ENCODE measurements at regions not wholly inside any gene's neighbourhood (a gene's known extent, or its start where the extent isn't known, plus 50 kb on each side); places are given as distances from the start of the nearest gene placed in this dataset.

DNA sequence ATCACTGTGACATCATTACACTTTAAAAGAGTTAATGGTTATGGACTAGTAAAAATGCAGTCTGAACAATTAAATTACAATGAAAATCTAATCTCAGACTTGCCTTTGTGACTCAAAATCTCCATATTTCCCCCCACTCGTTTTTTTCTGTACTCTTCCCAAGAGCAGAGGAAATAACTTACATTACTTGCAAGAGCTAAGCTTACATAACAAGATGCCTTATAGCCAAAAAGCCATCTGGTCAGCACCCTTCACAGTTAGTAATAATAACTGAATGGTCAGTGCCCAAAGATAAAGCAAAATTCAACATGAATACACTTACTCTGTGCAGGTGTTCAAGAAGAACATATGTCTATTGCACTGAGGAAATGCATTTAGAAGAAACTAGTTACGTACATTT is 1381.5 kb upstream of the CELF2 start:
- Mint-ChIP-seq H3K4me3 (no peak overlapping the region), H3K9me3 (no peaks in the 10 kb centered on the region), H3K4me1 (no peaks in the 10 kb centered on the region), H3K36me3 (no peaks in the 10 kb centered on the region), H3K27me3 (no peaks in the 10 kb centered on the region), H3K27ac (no peak overlapping the region)
- CTCF ChIA-PET: no interaction called here
- no peak for DNase-seq

DNA sequence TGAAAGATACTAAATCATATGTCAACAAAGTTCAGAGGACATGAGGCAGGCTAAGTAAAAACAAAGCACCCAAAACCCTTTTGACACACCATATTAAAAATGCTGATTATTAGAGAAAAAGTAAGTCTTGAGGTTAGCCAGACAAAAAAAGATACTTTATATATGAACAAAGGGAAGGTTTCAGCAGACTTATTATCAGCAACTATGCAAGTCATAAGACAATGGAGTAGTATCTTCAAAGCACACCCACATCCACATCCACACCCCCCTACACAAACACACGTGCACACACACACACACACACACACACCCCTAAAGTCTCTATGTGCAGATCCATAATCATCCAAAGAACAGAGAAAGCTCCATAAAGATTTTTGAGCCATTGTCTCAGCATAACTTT is 1373.9 kb upstream of the CELF2 start:
- no peak overlapping the region for H3K27ac Mint-ChIP-seq
- H3K36me3 Mint-ChIP-seq: no peaks in the 10 kb centered on the region
- no peaks in the 10 kb centered on the region for H3K27me3 Mint-ChIP-seq
- H3K4me3 Mint-ChIP-seq: no peak overlapping the region
- H3K4me1 Mint-ChIP-seq: no peaks in the 10 kb centered on the region
- H3K9me3 Mint-ChIP-seq: no peaks in the 10 kb centered on the region
- CTCF ChIA-PET: no interaction called here
- DNase-seq: no peak

DNA sequence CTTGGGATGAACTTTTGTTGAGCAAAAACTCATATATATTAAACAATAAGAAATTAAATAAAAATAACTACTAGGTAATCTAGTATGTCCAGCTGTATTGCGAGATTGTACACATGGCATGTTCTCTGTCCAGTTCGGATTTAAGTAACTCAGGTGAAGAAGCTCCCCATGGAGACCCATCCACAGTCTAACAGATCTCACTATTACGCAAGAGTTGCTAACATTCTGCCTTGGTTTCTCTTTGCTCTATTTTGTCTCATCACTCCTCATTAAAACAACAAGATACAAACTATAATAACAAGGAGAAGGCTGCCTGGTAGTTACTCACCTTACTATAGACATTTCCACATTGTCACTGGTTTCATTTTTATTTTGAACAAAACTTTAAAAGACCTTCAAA is 1372.3 kb upstream of the CELF2 start:
- Mint-ChIP-seq H3K4me1 (no peaks in the 10 kb centered on the region), H3K4me3 (no peak overlapping the region), H3K9me3 (no peaks in the 10 kb centered on the region), H3K27me3 (no peaks in the 10 kb centered on the region), H3K36me3 (no peaks in the 10 kb centered on the region), H3K27ac (no peak overlapping the region)
- CTCF ChIA-PET: no interaction called here
- no peak for DNase-seq

DNA sequence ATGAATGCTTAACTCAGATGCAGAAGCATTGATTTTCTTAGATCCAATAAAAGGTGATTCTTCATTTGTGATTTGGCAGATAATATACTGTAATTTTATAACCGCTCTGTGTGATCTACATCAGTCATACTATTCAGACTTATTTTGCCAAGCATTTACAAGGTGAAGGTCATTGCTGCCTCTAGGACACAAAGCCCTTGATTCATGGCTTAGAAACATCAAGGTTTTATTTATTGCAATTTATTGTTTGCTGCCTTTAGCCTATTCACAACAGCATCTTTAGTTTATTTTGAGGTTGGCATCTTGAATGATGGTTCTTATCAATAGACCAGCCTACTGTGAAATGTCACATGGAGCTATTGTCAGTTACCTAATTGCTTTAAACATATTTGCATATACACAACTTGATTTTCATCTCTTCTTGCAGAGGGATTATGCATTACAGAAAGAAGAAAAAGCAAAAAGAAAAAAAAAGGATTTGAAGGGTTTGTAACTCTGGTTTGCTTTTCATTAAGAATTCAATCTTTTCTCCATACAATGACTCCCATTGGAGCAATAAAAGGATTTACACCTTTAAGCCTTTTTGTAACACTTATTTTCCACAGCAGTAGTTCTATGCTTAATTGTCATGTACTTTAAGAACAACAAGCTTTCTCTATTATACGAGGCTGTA is 1371.6 kb upstream of the CELF2 start:
- H3K27me3 Mint-ChIP-seq: no peaks in the 10 kb centered on the region
- CTCF ChIA-PET: no interaction called here
- DNase-seq: no peak
- no peak overlapping the region for H3K27ac Mint-ChIP-seq
- H3K4me3 Mint-ChIP-seq: no peak overlapping the region
- H3K36me3 Mint-ChIP-seq: no peaks in the 10 kb centered on the region
- no peaks in the 10 kb centered on the region for H3K4me1 Mint-ChIP-seq
- H3K9me3 Mint-ChIP-seq: no peaks in the 10 kb centered on the region

DNA sequence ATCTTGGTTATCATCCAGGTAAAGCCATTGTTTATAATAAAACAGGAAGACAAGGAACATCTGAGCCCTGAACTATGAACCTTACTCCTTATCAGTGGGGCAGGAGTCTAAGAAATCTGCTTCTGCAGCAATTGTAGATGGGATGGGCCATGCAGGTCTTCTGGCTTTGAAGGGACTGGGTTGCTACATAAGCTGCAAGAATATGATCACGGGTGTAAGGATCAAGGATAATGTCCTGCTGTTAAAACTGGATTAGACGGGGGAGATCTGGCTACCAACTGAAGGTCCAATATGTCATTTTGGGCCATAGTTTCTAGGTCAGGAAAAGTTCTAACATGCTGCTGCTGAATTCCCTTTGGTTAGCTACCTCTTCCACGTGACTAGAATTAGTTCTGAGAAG is 1363.4 kb upstream of the CELF2 start:
- Mint-ChIP-seq H3K27ac (no peak overlapping the region), H3K4me1 (no peaks in the 10 kb centered on the region), H3K36me3 (no peaks in the 10 kb centered on the region), H3K27me3 (no peaks in the 10 kb centered on the region), H3K4me3 (no peak overlapping the region), H3K9me3 (no peaks in the 10 kb centered on the region)
- DNase-seq: no peak
- CTCF ChIA-PET: no interaction called here

DNA sequence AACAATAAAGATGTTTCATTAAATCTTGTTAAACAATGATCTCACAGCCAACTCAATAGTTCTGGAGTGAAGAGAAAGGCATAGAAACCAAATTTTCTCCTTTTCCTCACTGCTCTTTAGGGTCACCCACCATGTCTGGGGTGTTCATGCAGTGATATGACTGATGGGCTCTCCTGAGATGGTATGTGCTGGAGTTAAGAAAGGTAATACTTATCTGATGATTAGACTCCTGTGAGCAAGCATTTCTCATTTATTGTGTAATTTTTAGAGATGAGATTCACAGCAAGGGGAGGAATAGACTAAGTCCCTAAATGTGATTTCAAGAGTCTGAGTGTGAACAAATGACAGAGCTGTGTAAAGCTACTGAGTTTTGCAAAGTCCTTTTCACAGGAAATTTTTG is 1361.3 kb upstream of the CELF2 start:
- no peak for DNase-seq
- Mint-ChIP-seq H3K4me1 (no peaks in the 10 kb centered on the region), H3K27ac (no peak overlapping the region), H3K27me3 (no peaks in the 10 kb centered on the region), H3K9me3 (no peaks in the 10 kb centered on the region), H3K4me3 (no peak overlapping the region), H3K36me3 (no peaks in the 10 kb centered on the region)
- CTCF ChIA-PET: no interaction called here

DNA sequence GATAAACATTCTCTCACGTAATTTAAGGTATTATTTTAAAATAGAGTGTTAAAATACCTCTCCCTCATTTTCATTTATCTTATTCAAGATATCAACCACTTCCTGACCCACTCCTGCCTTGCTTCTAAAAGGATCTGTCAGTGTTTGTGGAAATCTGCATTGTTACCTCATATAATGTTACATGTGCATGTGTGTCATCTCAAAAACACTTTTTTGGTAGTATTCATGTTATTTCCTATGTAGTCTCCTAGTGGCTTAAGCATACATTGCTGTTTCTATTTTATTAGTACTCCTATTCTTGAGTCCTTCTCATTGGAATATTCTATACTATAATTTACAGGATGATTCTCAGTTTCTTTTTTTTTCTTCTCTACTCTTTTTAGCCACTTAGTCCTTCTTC is 1360.7 kb upstream of the CELF2 start:
- CTCF ChIA-PET: no interaction called here
- Mint-ChIP-seq H3K27ac (no peak overlapping the region), H3K4me3 (no peak overlapping the region), H3K9me3 (no peaks in the 10 kb centered on the region), H3K36me3 (no peaks in the 10 kb centered on the region), H3K27me3 (no peaks in the 10 kb centered on the region), H3K4me1 (no peaks in the 10 kb centered on the region)
- no peak for DNase-seq

DNA sequence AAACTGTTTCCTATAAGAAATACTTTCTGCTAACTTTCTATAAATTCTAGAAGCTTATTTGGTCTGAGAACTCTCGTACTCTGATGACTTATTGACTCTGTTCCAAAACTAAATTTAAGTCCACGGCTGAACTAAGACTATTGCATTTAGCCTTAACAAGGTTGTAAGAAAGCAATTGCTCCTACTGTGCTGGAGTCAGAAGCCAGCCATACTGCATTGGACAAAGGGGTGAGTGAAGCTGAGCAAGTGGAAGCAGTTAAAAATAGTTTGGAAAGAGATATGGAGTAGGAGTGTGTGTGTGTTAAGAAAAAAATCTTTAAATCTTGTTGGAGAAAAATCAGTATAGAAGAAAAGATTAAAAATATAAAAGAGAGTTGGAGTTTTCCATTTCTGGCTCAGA is 1360.1 kb upstream of the CELF2 start:
- Mint-ChIP-seq H3K27me3 (no peaks in the 10 kb centered on the region), H3K36me3 (no peaks in the 10 kb centered on the region), H3K4me3 (no peak overlapping the region), H3K27ac (no peak overlapping the region), H3K4me1 (no peaks in the 10 kb centered on the region), H3K9me3 (no peaks in the 10 kb centered on the region)
- no peak for DNase-seq
- CTCF ChIA-PET: no interaction called here

DNA sequence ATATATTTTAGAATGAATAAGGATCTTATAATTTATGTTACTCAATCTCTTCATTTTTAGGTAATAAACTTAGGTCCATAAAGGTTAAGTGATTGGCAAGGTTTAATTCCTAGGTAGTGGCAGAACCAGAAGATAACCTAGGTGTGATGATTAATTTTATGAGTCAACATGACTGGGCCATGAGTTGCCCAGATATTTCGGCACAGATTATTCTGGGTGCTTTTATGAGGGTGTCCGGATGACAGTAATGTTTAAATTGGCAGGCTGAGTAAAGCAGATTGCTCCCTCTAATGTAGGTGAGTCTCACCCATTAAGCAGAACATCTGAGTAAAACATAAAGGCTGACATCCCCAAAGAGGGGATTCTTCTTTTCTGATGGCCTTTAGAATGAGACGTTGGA is 1349.3 kb upstream of the CELF2 start:
- Mint-ChIP-seq H3K36me3 (no peaks in the 10 kb centered on the region), H3K27me3 (no peaks in the 10 kb centered on the region), H3K4me3 (no peak overlapping the region), H3K9me3 (no peaks in the 10 kb centered on the region), H3K27ac (no peak overlapping the region), H3K4me1 (no peaks in the 10 kb centered on the region)
- CTCF ChIA-PET: no interaction called here
- no peak for DNase-seq

DNA sequence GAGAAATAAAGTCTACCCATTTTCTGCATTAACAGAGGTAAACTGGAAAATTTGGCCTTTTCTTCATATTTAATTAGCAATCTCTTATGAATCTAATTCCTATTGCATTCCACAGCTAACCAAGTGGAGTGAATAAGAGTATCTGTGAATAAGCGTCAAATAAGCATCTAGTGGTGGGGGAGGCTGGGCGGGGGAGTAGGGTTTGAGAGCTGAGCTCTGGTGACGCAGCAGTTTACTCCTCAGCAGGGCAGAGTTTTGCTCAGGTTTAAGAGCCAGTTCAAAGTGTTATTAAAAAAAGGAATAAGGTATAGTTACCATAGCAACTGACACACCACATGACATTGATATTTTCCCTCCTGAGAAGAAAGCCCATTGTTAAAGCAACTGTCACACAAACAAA is 1346.8 kb upstream of the CELF2 start:
- no peak overlapping the region for H3K4me3 Mint-ChIP-seq
- H3K27ac Mint-ChIP-seq: no peak overlapping the region
- H3K9me3 Mint-ChIP-seq: no peaks in the 10 kb centered on the region
- no peak for DNase-seq
- H3K27me3 Mint-ChIP-seq: no peaks in the 10 kb centered on the region
- CTCF ChIA-PET: no interaction called here
- no peaks in the 10 kb centered on the region for H3K4me1 Mint-ChIP-seq
- H3K36me3 Mint-ChIP-seq: no peaks in the 10 kb centered on the region

DNA sequence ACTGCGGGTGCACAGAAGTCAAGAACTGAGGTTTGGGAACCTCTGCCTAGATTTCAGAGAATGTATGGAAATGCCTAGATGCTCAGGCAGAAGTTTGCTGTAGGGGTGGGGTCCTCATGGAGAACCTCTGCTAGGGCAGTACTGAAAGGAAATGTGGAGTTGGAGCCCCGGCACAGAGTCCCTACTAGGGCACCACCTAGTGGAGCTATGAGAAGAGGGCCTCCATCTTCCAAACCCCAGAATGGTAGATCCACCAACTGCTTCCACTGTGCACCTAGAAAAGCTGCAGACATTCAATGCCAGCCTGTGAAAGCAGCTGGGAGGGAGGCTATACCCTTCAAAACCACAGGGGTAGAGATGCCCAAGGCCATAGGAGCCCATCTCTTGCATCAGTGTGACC is 1336.0 kb upstream of the CELF2 start:
- Mint-ChIP-seq H3K4me3 (no peak overlapping the region), H3K27me3 (no peaks in the 10 kb centered on the region), H3K9me3 (peaks cover 5% of the 10 kb centered on the region), H3K36me3 (no peaks in the 10 kb centered on the region), H3K27ac (no peak overlapping the region), H3K4me1 (no peaks in the 10 kb centered on the region)
- no peak for DNase-seq
- CTCF ChIA-PET: interaction anchor here (0.7 to 1.1 kb wide), 2 partner anchors 339 to 350 kb away, joined by 3 to 4 read pairs; no protein-coding TSS in a partner anchor

DNA sequence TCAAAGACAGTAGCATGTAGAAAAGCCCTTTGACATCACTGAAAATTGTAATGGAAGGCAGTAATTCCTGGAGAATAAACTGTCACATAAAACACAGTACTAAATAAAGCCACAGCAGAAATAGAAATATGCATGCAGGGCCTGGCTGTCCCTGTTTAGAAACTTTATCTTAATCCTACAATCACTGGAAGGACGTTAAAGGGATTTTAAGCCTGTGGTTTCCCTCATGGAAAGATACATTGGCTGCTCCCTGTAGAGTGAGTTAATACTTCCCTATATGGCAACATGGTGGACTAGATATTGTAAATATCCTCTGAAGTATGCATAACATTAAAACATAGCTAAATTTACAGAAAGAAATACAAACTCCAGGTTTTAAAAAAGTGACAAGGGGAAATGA is 1334.9 kb upstream of the CELF2 start:
- H3K4me3 Mint-ChIP-seq: no peak overlapping the region
- no peaks in the 10 kb centered on the region for H3K4me1 Mint-ChIP-seq
- peaks cover 5% of the 10 kb centered on the region for H3K9me3 Mint-ChIP-seq
- no peaks in the 10 kb centered on the region for H3K36me3 Mint-ChIP-seq
- CTCF ChIA-PET: no interaction called here
- DNase-seq: no peak
- no peak overlapping the region for H3K27ac Mint-ChIP-seq
- H3K27me3 Mint-ChIP-seq: no peaks in the 10 kb centered on the region

DNA sequence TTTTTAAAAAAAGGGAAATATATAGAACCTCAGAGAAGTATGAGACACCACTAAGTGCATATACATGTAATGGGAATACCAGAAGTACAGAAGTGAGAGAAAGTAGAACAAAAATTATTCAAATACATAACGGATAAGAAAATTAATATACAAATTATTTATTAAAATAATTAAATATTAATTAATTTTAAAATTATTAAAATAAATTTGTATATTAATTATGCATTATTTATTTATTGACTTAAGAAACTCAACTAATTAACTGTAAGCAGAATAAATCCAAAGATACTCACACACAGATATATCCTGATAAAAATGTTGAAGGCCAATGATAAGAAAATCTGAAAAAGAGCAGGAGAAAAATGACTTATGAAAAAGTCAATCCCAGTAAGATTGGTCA is 1333.5 kb upstream of the CELF2 start:
- DNase-seq: no peak
- CTCF ChIA-PET: no interaction called here
- Mint-ChIP-seq H3K36me3 (no peaks in the 10 kb centered on the region), H3K27me3 (no peaks in the 10 kb centered on the region), H3K9me3 (peaks cover 5% of the 10 kb centered on the region), H3K4me3 (no peak overlapping the region), H3K27ac (no peak overlapping the region), H3K4me1 (no peaks in the 10 kb centered on the region)

DNA sequence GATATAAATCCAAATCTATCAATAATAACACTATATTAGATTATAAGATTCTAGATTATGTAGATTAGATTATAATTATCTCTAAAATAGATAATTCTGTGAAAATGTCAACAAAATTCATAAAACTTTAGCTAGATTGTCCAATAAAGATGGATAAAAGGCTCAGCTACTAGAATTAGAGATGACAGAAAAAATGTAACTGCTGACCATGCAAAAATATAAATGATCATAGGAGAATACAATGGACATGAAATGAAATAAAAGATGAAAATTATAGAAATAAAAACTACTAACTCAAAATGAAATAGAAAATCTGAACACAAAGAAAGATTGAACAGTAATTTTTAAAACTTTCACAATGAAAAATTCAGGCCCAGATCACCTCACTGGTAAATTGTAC is 1332.1 kb upstream of the CELF2 start:
- Mint-ChIP-seq H3K27me3 (no peaks in the 10 kb centered on the region), H3K4me3 (no peak overlapping the region), H3K4me1 (no peaks in the 10 kb centered on the region), H3K9me3 (peaks cover 1% of the 10 kb centered on the region), H3K27ac (no peak overlapping the region), H3K36me3 (no peaks in the 10 kb centered on the region)
- CTCF ChIA-PET: no interaction called here
- no peak for DNase-seq

DNA sequence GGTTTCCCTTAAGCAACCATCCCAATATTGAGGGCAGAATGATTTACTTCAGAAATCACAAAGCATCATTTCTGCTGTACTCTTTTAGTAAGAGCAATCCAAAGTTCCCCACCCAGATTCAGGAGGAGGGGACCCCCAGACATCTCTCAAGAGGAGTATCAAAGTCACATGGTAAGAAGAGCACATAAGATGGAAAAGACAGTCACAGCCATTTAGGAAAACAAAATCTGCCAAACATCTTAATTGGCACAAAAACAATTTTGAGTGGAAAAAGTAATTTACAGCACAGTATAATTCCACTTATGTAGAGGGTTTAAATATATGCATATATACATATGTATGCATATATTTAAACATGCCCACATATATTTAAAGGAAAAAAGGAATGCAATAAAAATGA is 1329.0 kb upstream of the CELF2 start:
- no peak for DNase-seq
- H3K9me3 Mint-ChIP-seq: no peaks in the 10 kb centered on the region
- H3K4me3 Mint-ChIP-seq: no peak overlapping the region
- no peak overlapping the region for H3K27ac Mint-ChIP-seq
- no peaks in the 10 kb centered on the region for H3K36me3 Mint-ChIP-seq
- H3K4me1 Mint-ChIP-seq: no peaks in the 10 kb centered on the region
- CTCF ChIA-PET: no interaction called here
- H3K27me3 Mint-ChIP-seq: no peaks in the 10 kb centered on the region

DNA sequence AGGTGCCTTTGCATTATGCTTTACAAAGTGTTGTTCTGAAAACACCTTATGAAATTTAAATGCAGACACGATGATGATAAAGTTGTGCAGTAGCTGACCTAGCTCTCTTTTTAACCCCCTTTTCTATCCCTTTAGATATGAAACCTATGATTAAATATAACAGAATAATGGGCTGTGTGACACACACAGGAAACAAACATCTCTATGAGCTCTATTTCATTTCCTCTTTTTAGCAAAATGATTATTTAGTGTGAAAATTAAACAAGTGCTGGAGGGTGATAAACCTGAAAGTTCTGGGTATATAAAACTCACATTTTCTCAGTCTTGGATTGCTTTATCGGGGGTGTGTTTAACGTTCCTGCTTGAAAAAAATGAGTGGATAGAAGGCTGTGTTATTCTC is 1310.5 kb upstream of the CELF2 start:
- Mint-ChIP-seq H3K9me3 (peaks cover 4% of the 10 kb centered on the region), H3K4me1 (no peaks in the 10 kb centered on the region), H3K27ac (no peak overlapping the region), H3K4me3 (no peak overlapping the region), H3K27me3 (no peaks in the 10 kb centered on the region), H3K36me3 (no peaks in the 10 kb centered on the region)
- DNase-seq: no peak
- CTCF ChIA-PET: no interaction called here

All from activated naive CD4-positive, alpha-beta T cell treated with anti-CD3 and anti-CD28 coated beads, Interleukin-2, amount 10 ng/mL, durations not matched to agents 7 days and 5 days (primary cell).